Natural killer cell (primary cell): ENCODE measurements at regions not wholly inside any gene's neighbourhood (a gene's known extent, or its start where the extent isn't known, plus 50 kb on each side); places are given as distances from the start of the nearest gene placed in this dataset.

Experiments
- ATAC-seq, 3 donors: fragments of 150-1000 bp in 2 of 3; fragments of 200-7000 bp in 1 of 3; cut with Tn5 transposase; 1 replicate in 1 of 3; 2 replicates in 2 of 3; pipeline ENCODE4 v1.10.0; 2021; ENCODE audit warnings: mild to moderate bottlenecking in 2 of 3, moderate library complexity in 2 of 3
- DNase-seq, 2 donors: peaks; one replicate each; pipeline versions ENCODE4 v3.0.0 to v3.0.0-alpha.2; 2013 to 2021; ENCODE audit warnings: mixed read lengths in 1 of 2
- H3K27ac ChIP-seq: one replicate; pipeline ENCODE4 v1.5.1; 2013; ENCODE audit warnings: mild to moderate bottlenecking, low read length
- H3K27me3 ChIP-seq: one replicate; pipeline ENCODE4 v1.6.1; 2013; ENCODE audit warnings: low read length; ENCODE audit not compliant: control insufficient read depth, insufficient read depth
- H3K36me3 ChIP-seq: one replicate; pipeline ENCODE4 v1.6.1; 2013; ENCODE audit warnings: low read length; ENCODE audit not compliant: control insufficient read depth, insufficient read depth
- H3K4me1 ChIP-seq: one replicate; pipeline ENCODE4 v1.6.1; 2013; ENCODE audit warnings: low read length; ENCODE audit not compliant: control insufficient read depth, insufficient read depth
- H3K4me3 ChIP-seq: one replicate; pipeline ENCODE4 v1.5.1; 2013; ENCODE audit warnings: low read length
- H3K9me3 ChIP-seq: one replicate; pipeline ENCODE4 v1.6.1; 2013; ENCODE audit warnings: low read length; ENCODE audit not compliant: control insufficient read depth, insufficient read depth
- H3K27ac Mint-ChIP-seq, 2 donors: one replicate each; pipeline ENCODE4 v1.8.0; 2022; ENCODE audit warnings: mild to moderate bottlenecking in 2 of 2, mixed read lengths in 2 of 2, moderate library complexity in 1 of 2
- H3K27me3 Mint-ChIP-seq, 2 donors: one replicate each; pipeline ENCODE4 v1.8.0; 2022; ENCODE audit warnings: low read depth in 2 of 2, mixed read lengths in 2 of 2
- H3K36me3 Mint-ChIP-seq: one replicate; pipeline ENCODE4 v1.8.0; 2022; ENCODE audit warnings: mixed read lengths
- H3K4me1 Mint-ChIP-seq, 2 donors: one replicate each; pipeline ENCODE4 v1.8.0; 2022; ENCODE audit warnings: mixed read lengths in 2 of 2
- H3K4me3 Mint-ChIP-seq: one replicate; pipeline ENCODE4 v1.8.0; 2022; ENCODE audit warnings: mild to moderate bottlenecking, moderate library complexity, mixed read lengths
- H3K9me3 Mint-ChIP-seq, 2 donors: one replicate each; pipeline ENCODE4 v1.8.0; 2022; ENCODE audit warnings: mixed read lengths in 2 of 2
- WGBS: methylation state at CpG from one replicate; pipeline ENCODE4 v1.1.7; 2013; ENCODE audit warnings: missing lambda C conversion rate; ENCODE audit not compliant: insufficient coverage; 5-methylcytosine and 5-hydroxymethylcytosine counted together
- intact Hi-C: fragments of 100-400 bp; cut with micrococcal nuclease; formaldehyde crosslinking; loops from one replicate; pipeline ENCODE4 v1.14.2; 2022
- TF ChIP-seq, protein P1 (sequence below): fragments of 200-600 bp; IDR thresholded peaks from one replicate; pipeline ENCODE4 v1.8.0; 2022; ENCODE audit warnings: antibody characterized with exemption

GRCh38 chr1:181208967-181209366, 120.5 kb downstream of the IER5 start:
- Mint-ChIP-seq H3K4me3 (no peak overlapping the region), H3K27me3 (peaks cover 12 to 33% of the 10 kb centered on the region in 2 donors), H3K9me3 (no peaks in the 10 kb centered on the region), H3K4me1 (no peaks in the 10 kb centered on the region), H3K36me3 (no peaks in the 10 kb centered on the region), H3K27ac (no peak overlapping the region)
- H3K9me3 ChIP-seq, result no peaks in the 10 kb centered on the region
- H3K36me3 ChIP-seq, result no peaks in the 10 kb centered on the region
- no peak for DNase-seq
- no peak overlapping the region for H3K27ac ChIP-seq
- WGBS, result 84% methylated on average over 5 of the region's 5 CpGs
- H3K27me3 ChIP-seq, result peaks cover 2% of the 10 kb centered on the region
- TF ChIP-seq, protein P1, sequence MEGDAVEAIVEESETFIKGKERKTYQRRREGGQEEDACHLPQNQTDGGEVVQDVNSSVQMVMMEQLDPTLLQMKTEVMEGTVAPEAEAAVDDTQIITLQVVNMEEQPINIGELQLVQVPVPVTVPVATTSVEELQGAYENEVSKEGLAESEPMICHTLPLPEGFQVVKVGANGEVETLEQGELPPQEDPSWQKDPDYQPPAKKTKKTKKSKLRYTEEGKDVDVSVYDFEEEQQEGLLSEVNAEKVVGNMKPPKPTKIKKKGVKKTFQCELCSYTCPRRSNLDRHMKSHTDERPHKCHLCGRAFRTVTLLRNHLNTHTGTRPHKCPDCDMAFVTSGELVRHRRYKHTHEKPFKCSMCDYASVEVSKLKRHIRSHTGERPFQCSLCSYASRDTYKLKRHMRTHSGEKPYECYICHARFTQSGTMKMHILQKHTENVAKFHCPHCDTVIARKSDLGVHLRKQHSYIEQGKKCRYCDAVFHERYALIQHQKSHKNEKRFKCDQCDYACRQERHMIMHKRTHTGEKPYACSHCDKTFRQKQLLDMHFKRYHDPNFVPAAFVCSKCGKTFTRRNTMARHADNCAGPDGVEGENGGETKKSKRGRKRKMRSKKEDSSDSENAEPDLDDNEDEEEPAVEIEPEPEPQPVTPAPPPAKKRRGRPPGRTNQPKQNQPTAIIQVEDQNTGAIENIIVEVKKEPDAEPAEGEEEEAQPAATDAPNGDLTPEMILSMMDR, result no peak
- intact Hi-C loops, result no loop called here
- no peaks in the 10 kb centered on the region for H3K4me1 ChIP-seq
- H3K4me3 ChIP-seq, result no peak overlapping the region
- ATAC-seq, result no peak

DNA sequence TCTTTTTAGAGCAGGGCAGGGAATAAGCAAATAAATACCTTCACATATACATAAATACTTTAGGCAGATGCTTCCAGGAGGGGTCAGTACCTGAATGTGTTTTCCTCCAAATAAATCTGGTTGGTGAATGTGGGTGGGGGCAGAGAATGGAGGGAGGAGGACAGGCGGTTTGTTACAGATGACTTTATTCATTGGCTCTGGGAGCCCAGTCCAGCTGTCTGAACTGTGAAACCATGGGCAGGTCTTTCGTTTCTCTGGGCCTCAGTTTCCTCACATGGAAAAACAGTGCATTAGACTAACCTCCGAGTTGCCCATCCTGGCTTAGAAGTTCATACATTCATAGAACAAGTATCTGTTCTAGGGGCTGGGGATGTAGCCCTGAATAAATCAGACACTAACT, 124.6 kb downstream of the IER5 start:
- no peaks in the 10 kb centered on the region for H3K36me3 ChIP-seq
- TF ChIP-seq, protein P1, result no peak
- peak in 1 of 2 donors; percentile 26 for DNase-seq
- Mint-ChIP-seq H3K27ac (no peak overlapping the region), H3K4me3 (no peak overlapping the region), H3K4me1 (no peaks in the 10 kb centered on the region), H3K27me3 (peaks cover 24 to 49% of the 10 kb centered on the region in 2 donors), H3K36me3 (no peaks in the 10 kb centered on the region), H3K9me3 (no peaks in the 10 kb centered on the region)
- no peaks in the 10 kb centered on the region for H3K9me3 ChIP-seq
- no peaks in the 10 kb centered on the region for H3K4me1 ChIP-seq
- no peak overlapping the region for H3K4me3 ChIP-seq
- intact Hi-C loops, result no loop called here
- H3K27ac ChIP-seq, result no peak overlapping the region
- H3K27me3 ChIP-seq, result peaks cover 2% of the 10 kb centered on the region
- WGBS, result 76% methylated on average over 3 of the region's 3 CpGs
- no peak for ATAC-seq

GRCh38 chr1:181216591-181216994, 128.1 kb downstream of the IER5 start:
- H3K27ac Mint-ChIP-seq, result no peak overlapping the region
- Histone ChIP-seq H3K9me3 (no peaks in the 10 kb centered on the region), H3K4me3 (no peak overlapping the region), H3K27ac (no peak overlapping the region), H3K27me3 (no peaks in the 10 kb centered on the region), H3K36me3 (no peaks in the 10 kb centered on the region), H3K4me1 (no peaks in the 10 kb centered on the region)
- no peaks in the 10 kb centered on the region for H3K4me1 Mint-ChIP-seq
- H3K4me3 Mint-ChIP-seq, result no peak overlapping the region
- no peaks in the 10 kb centered on the region for H3K36me3 Mint-ChIP-seq
- no peaks in the 10 kb centered on the region for H3K9me3 Mint-ChIP-seq
- DNase-seq (no peak), ATAC-seq (no peak)
- 51% methylated on average over 2 of the region's 3 CpGs for WGBS
- TF ChIP-seq, protein P1, result no peak
- intact Hi-C loops, result no loop called here
- H3K27me3 Mint-ChIP-seq, result peaks cover 25 to 37% of the 10 kb centered on the region in 2 donors

DNA sequence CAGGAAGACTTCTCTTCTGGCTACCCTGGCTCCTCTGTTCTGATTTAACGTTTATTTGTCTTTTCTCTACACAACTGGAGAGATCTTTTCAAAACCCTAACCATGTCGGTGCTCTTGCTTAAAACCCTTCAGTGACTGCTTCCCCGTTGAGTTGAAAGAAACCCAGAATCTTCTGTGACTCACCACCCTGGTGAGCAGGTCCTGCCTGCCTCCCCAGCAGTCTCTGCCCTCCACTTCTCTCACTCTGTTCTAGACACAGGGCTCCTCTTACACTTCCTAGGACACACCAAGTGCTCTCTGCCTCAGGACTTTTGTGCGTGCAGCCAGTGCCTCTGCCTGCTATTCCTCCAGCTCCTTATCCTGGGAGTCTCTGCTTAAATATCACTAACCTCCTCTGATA, 131.4 kb downstream of the IER5 start:
- H3K27ac Mint-ChIP-seq, result no peak overlapping the region
- H3K4me1 Mint-ChIP-seq, result no peaks in the 10 kb centered on the region
- H3K9me3 ChIP-seq, result no peaks in the 10 kb centered on the region
- no peak overlapping the region for H3K4me3 Mint-ChIP-seq
- peaks cover 17 to 22% of the 10 kb centered on the region in 2 donors for H3K27me3 Mint-ChIP-seq
- no peak overlapping the region for H3K4me3 ChIP-seq
- H3K27ac ChIP-seq, result no peak overlapping the region
- no peaks in the 10 kb centered on the region for H3K36me3 Mint-ChIP-seq
- DNase-seq (no peak), ATAC-seq (no peak)
- WGBS, result 75% methylated on average over 4 of the region's 4 CpGs
- peaks cover 0 to 2% of the 10 kb centered on the region in 2 donors for H3K9me3 Mint-ChIP-seq
- TF ChIP-seq, protein P1, result no peak
- intact Hi-C loops, result no loop called here
- H3K4me1 ChIP-seq, result no peaks in the 10 kb centered on the region
- no peaks in the 10 kb centered on the region for H3K36me3 ChIP-seq
- H3K27me3 ChIP-seq, result no peaks in the 10 kb centered on the region
